ENCODE measurements at regions not wholly inside any gene's neighbourhood (a gene's known extent, or its start where the extent isn't known, plus 50 kb on each side); places are given as distances from the start of the nearest gene placed in this dataset.
A peak's percentile ranks its signal among the peaks of the same experiment; 100 is the strongest.

GRCh38 chr9:69970001-69970533 lies 73.6 kb upstream of the MAMDC2 start:
- no peak overlapping the region for H3K4me3 ChIP-seq (ENCODE audit: low read depth, low read length)
- TF ChIP-seq CTCF (IDR thresholded peaks at IDR 0.05; ENCODE audit: borderline replicate concordance, insufficient read depth, low read depth, low read length): no peak

GRCh38 chr9:69971643-69972449 lies 71.8 kb upstream of the MAMDC2 start:
- peak; percentile 87 for TF ChIP-seq CTCF (IDR thresholded peaks at IDR 0.05; ENCODE audit: borderline replicate concordance, insufficient read depth, low read depth, low read length)
- no peak overlapping the region for H3K4me3 ChIP-seq (ENCODE audit: low read depth, low read length)

DNA sequence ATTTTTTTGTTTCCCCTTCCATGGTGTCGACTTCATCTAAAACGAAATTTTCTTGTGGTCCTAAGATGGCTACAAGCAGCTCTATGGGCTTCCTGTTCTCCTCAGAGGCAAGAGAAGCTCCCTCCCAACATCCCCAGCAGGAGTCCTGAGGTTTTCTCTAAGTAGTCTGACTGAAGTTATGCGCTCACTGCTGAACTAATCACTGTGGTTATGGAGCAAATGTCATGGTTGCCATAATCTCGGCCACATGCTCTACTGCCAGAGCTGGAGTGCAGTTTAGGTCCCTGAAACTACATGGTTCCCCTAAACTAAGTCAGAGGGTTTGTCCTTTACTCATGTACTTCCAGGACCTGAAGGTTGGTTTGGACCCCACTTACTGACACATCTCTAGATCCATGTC lies 68.0 kb upstream of the MAMDC2 start:
- no peak overlapping the region for H3K4me3 ChIP-seq (ENCODE audit: low read depth, low read length)
- TF ChIP-seq CTCF (IDR thresholded peaks at IDR 0.05; ENCODE audit: borderline replicate concordance, insufficient read depth, low read depth, low read length): no peak

DNA sequence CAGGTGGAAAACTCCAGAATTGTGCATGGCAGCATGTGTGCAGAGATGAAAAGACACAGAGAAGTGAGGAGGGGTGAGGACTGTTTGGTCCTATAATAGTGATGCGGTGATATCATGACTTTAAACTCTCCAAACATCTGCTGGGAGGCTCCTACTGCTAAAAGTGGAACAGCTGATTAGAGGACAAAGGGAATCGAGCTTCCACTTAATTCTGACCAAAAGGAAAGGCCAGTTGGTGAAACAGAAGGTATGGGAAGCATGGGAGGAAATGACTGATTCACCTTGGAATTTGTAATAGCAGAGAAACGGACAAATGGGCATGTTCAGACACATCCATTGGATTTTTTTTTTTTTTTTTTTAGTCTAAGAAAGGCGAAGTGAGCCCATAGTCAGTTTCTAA lies 67.5 kb upstream of the MAMDC2 start:
- no peak for TF ChIP-seq CTCF (IDR thresholded peaks at IDR 0.05; ENCODE audit: borderline replicate concordance, insufficient read depth, low read depth, low read length)
- no peak overlapping the region for H3K4me3 ChIP-seq (ENCODE audit: low read depth, low read length)

DNA sequence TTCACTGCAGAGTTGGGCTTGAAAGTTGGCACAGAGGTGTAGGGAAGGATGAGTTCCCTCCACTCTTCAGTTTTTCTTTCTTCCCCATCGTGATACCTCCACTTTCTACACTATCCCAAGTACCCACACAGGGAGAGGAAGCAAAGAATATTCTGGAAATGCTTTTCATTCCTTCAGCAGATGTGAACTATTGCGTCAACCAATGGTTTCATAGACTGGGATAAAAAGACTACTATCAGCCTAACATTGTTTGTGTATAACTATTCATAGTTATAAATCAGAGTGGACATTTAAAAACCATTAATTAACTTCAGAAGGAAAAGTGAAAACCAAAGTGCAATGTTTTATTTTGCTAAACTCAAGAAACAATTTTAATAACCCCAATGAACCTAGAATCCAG lies 63.6 kb upstream of the MAMDC2 start:
- H3K4me3 ChIP-seq (ENCODE audit: low read depth, low read length): no peak overlapping the region
- TF ChIP-seq CTCF (IDR thresholded peaks at IDR 0.05; ENCODE audit: borderline replicate concordance, insufficient read depth, low read depth, low read length): no peak

GRCh38 chr9:69980591-69980990 lies 63.1 kb upstream of the MAMDC2 start:
- no peak overlapping the region for H3K4me3 ChIP-seq (ENCODE audit: low read depth, low read length)
- no peak for TF ChIP-seq CTCF (IDR thresholded peaks at IDR 0.05; ENCODE audit: borderline replicate concordance, insufficient read depth, low read depth, low read length)
